ENCODE measurements at regions not wholly inside any gene's neighbourhood (a gene's known extent, or its start where the extent isn't known, plus 50 kb on each side); places are given as distances from the start of the nearest gene placed in this dataset.

- TF ChIP-seq, protein P1, sequence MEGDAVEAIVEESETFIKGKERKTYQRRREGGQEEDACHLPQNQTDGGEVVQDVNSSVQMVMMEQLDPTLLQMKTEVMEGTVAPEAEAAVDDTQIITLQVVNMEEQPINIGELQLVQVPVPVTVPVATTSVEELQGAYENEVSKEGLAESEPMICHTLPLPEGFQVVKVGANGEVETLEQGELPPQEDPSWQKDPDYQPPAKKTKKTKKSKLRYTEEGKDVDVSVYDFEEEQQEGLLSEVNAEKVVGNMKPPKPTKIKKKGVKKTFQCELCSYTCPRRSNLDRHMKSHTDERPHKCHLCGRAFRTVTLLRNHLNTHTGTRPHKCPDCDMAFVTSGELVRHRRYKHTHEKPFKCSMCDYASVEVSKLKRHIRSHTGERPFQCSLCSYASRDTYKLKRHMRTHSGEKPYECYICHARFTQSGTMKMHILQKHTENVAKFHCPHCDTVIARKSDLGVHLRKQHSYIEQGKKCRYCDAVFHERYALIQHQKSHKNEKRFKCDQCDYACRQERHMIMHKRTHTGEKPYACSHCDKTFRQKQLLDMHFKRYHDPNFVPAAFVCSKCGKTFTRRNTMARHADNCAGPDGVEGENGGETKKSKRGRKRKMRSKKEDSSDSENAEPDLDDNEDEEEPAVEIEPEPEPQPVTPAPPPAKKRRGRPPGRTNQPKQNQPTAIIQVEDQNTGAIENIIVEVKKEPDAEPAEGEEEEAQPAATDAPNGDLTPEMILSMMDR (IDR thresholded peaks at IDR 0.05): no peak
- no peak for ATAC-seq (ENCODE audit: low FRiP score)
- DNase-seq (ENCODE audit: low spot score): no peak
These were observed 50.1 kb downstream of the CEP43 start for GRCh38 chr6:167049275-167049674.

- ATAC-seq (ENCODE audit: low FRiP score): no peak
- no peak for DNase-seq (ENCODE audit: low spot score)
- TF ChIP-seq, protein P1 (IDR thresholded peaks at IDR 0.05): no peak
These were observed 51.7 kb downstream of the CEP43 start for GRCh38 chr6:167050903-167051302.

- TF ChIP-seq, protein P1 (IDR thresholded peaks at IDR 0.05): no peak
- no peak for ATAC-seq (ENCODE audit: low FRiP score)
- no peak for DNase-seq (ENCODE audit: low spot score)
These were observed 54.8 kb downstream of the CEP43 start for GRCh38 chr6:167053895-167054530.

DNA sequence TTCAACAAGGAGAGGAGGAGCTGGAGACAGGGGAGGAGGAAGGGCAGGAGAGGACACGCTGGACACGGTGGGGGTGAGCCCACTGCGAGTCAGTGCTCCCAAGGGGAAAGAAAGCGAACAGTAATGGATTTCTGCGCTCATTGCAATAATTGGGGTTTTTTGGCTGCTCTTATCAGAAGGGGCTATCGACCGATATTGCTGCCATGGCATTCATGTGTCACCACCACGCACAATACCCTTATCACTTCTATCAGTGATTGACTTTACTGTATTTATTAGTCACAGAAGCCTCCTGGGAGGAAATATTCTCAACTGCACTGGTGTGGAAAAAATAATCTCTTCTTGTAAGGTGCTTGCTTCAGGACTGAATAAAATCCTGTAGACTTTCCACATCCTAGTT lies 55.8 kb downstream of the CEP43 start:
- TF ChIP-seq, protein P1 (IDR thresholded peaks at IDR 0.05): no peak
- no peak for ATAC-seq (ENCODE audit: low FRiP score)
- DNase-seq (ENCODE audit: low spot score): no peak

DNA sequence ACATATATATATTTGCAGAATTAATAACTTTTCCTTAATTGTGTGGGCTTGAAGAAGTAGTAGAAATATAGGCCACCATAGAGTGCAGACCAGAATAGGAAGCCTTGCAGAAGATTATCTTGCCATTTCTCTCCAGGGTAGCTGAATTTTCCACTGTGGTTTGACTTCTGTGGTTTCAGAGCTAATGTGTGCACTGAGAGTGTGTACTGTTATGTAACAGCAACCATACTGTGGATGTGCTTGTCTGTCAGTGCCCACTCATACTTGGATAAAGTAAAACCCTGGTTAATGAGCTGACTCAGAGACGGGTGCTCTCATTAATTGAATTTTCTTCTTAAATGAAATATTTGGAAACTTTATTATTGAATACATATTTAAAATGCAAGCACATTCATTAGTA lies 57.2 kb downstream of the CEP43 start:
- no peak for DNase-seq (ENCODE audit: low spot score)
- TF ChIP-seq, protein P1 (IDR thresholded peaks at IDR 0.05): no peak
- ATAC-seq (ENCODE audit: low FRiP score): no peak

- ATAC-seq (ENCODE audit: low FRiP score): peak; percentile 56
- TF ChIP-seq, protein P1 (IDR thresholded peaks at IDR 0.05): no peak
- DNase-seq (ENCODE audit: low spot score): no peak
These were observed 59.1 kb downstream of the CEP43 start for GRCh38 chr6:167058261-167058660.
